HCT116 (cell line): ENCODE measurements at regions not wholly inside any gene's neighbourhood (a gene's known extent, or its start where the extent isn't known, plus 50 kb on each side); places are given as distances from the start of the nearest gene placed in this dataset.

ENCODE experiments used
- ATAC-seq: fragments of 200-7000 bp; cut with Tn5 transposase; 2 replicates; pipeline ENCODE4 v1.9.1; 2020; ENCODE audit warnings: mild to moderate bottlenecking, moderate library complexity
- BruUV-seq: library from RNA; stranded (reverse); fragments of 400-500 nt; replicated peaks from 2 replicates; lab custom pipeline; 2021; lab: Mats Ljungman, UMichigan
- CTCF ChIA-PET: fragments of 300-600 bp; sonication (Branson Sonifier 250); formaldehyde crosslinking; loops from one replicate; lab custom pipeline; 2021; ENCODE audit warnings: antibody characterized with exemption; lab: Charles Lee
- POLR2A ChIA-PET: fragments of 300-600, 350-600 bp; sonication (Branson Sonifier 250); formaldehyde crosslinking; loops from one replicate; lab custom pipeline; 2021; ENCODE audit warnings: antibody characterized with exemption; lab: Charles Lee
- RAD21 ChIA-PET, 2 experiments: fragments of 300-600 bp; sonication (Branson Sonifier 250); formaldehyde crosslinking; loops; one replicate each; lab custom pipeline; 2023; ENCODE audit warnings: low total read pairs in 2 of 2; ENCODE audit not compliant: uncharacterized antibody in 2 of 2, unreplicated experiment in 2 of 2, low non-redundant PET in 1 of 2; lab: Charles Lee
- DNase-seq: peaks from one replicate; pipeline ENCODE4 v3.0.0-alpha.2; 2010; ENCODE audit warnings: low read depth, low spot score
- H2AFZ ChIP-seq: fragments of 200-600 bp; shearing (Covaris generic), sonication (generic); 2 replicates; pipeline ENCODE4 v1.6.1; 2017; ENCODE audit warnings: low read depth, mixed run types, mixed read lengths, antibody characterized with exemption, low read length; ENCODE audit not compliant: poor library complexity, severe bottlenecking
- H3K27ac ChIP-seq: 2 replicates; pipeline ENCODE4 v1.5.1; 2012; ENCODE audit warnings: low read depth, low read length
- H3K27me3 ChIP-seq: fragments of 200-600 bp; sonication (generic); 2 replicates; pipeline ENCODE4 v1.6.1; 2016; ENCODE audit warnings: mixed run types, low read length, mixed read lengths; ENCODE audit not compliant: insufficient read depth
- H3K36me3 ChIP-seq, 2 experiments: fragments of 200-500 bp in 1 of 2; fragments of 200-600 bp in 1 of 2; sonication (Bioruptor generic) in 1 of 2; sonication (generic) in 1 of 2; 2 replicates each; pipeline versions ENCODE4 v1.5.1 to v1.6.1; 2014 to 2016; ENCODE audit warnings: low read length in 2 of 2, inconsistent platforms in 1 of 2, mixed read lengths in 1 of 2, mixed run types in 1 of 2; ENCODE audit not compliant: insufficient read depth in 2 of 2, control insufficient read depth in 1 of 2
- H3K4me1 ChIP-seq, 2 experiments: fragments of 200-600 bp in 1 of 2; sonication (generic) in 1 of 2; 2 replicates each; pipeline versions ENCODE4 v1.5.1 to v1.6.1; 2012 to 2017; ENCODE audit warnings: low read length in 2 of 2, inconsistent platforms in 1 of 2, mild to moderate bottlenecking in 1 of 2, mixed read lengths in 1 of 2, mixed run types in 1 of 2, moderate library complexity in 1 of 2; ENCODE audit not compliant: insufficient read depth in 2 of 2, control insufficient read depth in 1 of 2
- H3K4me2 ChIP-seq: fragments of 200-600 bp; sonication (generic); 2 replicates; pipeline ENCODE4 v1.6.1; 2017; ENCODE audit warnings: mixed run types, low read length, mixed read lengths
- H3K4me3 ChIP-seq, 2 experiments: fragments of 200-600 bp in 1 of 2; sonication (generic) in 1 of 2; replicated peaks in 1 of 2; 2 replicates each; pipeline ENCODE4 v1.5.1; 2011 to 2016; ENCODE audit warnings: low read length in 2 of 2, control low read depth in 1 of 2, low read depth in 1 of 2, mild to moderate bottlenecking in 1 of 2, mixed read lengths in 1 of 2, mixed run types in 1 of 2
- H3K79me2 ChIP-seq: fragments of 200-600 bp; sonication (generic); 2 replicates; pipeline ENCODE4 v1.6.1; 2017; ENCODE audit warnings: mild to moderate bottlenecking, mixed run types, low read length, moderate library complexity, mixed read lengths; ENCODE audit not compliant: insufficient read depth
- H3K9ac ChIP-seq: fragments of 200-600 bp; sonication (generic); 2 replicates; pipeline ENCODE4 v1.6.1; 2016; ENCODE audit warnings: low read length, mixed read lengths
- H3K9me2 ChIP-seq: fragments of 200-600 bp; sonication (generic), shearing (Covaris generic); 2 replicates; pipeline ENCODE4 v1.6.1; 2017; ENCODE audit warnings: mixed run types, mild to moderate bottlenecking, moderate library complexity; ENCODE audit not compliant: insufficient read depth
- H3K9me3 ChIP-seq, 2 experiments: fragments of 200-500 bp in 1 of 2; fragments of 200-600 bp in 1 of 2; sonication (Bioruptor generic) in 1 of 2; sonication (generic) in 1 of 2; 2 replicates each; pipeline ENCODE4 v1.6.1; 2014 to 2017; ENCODE audit warnings: low read length in 2 of 2, mixed read lengths in 2 of 2, inconsistent platforms in 1 of 2, low read depth in 1 of 2, mild to moderate bottlenecking in 1 of 2, mixed run types in 1 of 2, moderate library complexity in 1 of 2; ENCODE audit not compliant: control insufficient read depth in 1 of 2, insufficient read depth in 1 of 2
- H4K20me1 ChIP-seq: fragments of 200-600 bp; sonication (generic), shearing (Covaris generic); 2 replicates; pipeline ENCODE4 v1.6.1; 2017; ENCODE audit warnings: mixed run types, mild to moderate bottlenecking, moderate library complexity; ENCODE audit not compliant: insufficient read depth
- CEBPB ChIP-seq: IDR thresholded peaks from 2 replicates; pipeline ENCODE4 v1.6.1; 2012; ENCODE audit warnings: low read depth
- ELF1 ChIP-seq: IDR thresholded peaks from 2 replicates; pipeline ENCODE4 v1.6.1; 2012; ENCODE audit warnings: low read depth, borderline replicate concordance
- EZH2 ChIP-seq: fragments of 200-600 bp; sonication (generic); IDR thresholded peaks from 2 replicates; pipeline ENCODE4 v1.6.1; 2017; ENCODE audit warnings: antibody characterized with exemption, mixed run types
- EZH2phosphoT487 ChIP-seq: fragments of 200-600 bp; IDR thresholded peaks from 2 replicates; pipeline ENCODE4 v1.6.1; 2018; ENCODE audit warnings: antibody characterized with exemption, borderline replicate concordance
- POLR2A ChIP-seq: IDR thresholded peaks from 2 replicates; pipeline ENCODE4 v1.7.0; 2011; ENCODE audit warnings: borderline replicate concordance; ENCODE audit not compliant: insufficient read depth, insufficient read length; ENCODE audit errors: extremely low read depth
- RAD21 ChIP-seq: IDR thresholded peaks from 2 replicates; pipeline ENCODE4 v1.6.1; 2012; ENCODE audit warnings: low read depth, mild to moderate bottlenecking
- REST ChIP-seq: IDR thresholded peaks from 2 replicates; pipeline ENCODE4 v1.6.1; 2012; ENCODE audit warnings: low read depth
- SIN3A ChIP-seq: IDR thresholded peaks from 2 replicates; pipeline ENCODE4 v1.6.1; 2012; ENCODE audit warnings: low read depth
- TCF7L2 ChIP-seq: IDR thresholded peaks from 2 replicates; pipeline ENCODE4 v1.7.0; 2011; ENCODE audit warnings: borderline replicate concordance, inconsistent platforms; ENCODE audit not compliant: insufficient read depth, insufficient read length; ENCODE audit errors: extremely low read depth
- ZFX ChIP-seq: fragments of 450-650 bp; IDR thresholded peaks from 2 replicates; pipeline ENCODE4 v1.6.1; 2017
- ZNF274 ChIP-seq: fragments of 200-500 bp; sonication (Bioruptor generic); IDR thresholded peaks from 2 replicates; pipeline ENCODE4 v1.6.1; 2014; ENCODE audit warnings: mild to moderate bottlenecking, low read depth, low read length, inconsistent platforms
- intact Hi-C: fragments of 100-400 bp; cut with micrococcal nuclease; formaldehyde crosslinking; loops from 2 replicates; pipeline ENCODE4 v1.10.0; 2022
- TF ChIP-seq, protein P1 (sequence below): IDR thresholded peaks from 2 replicates; pipeline ENCODE4 v1.6.1; 2012
- TF ChIP-seq, protein P2 (sequence below): IDR thresholded peaks from 2 replicates; pipeline ENCODE4 v1.6.1; 2012
- TF ChIP-seq, protein P3 (sequence below), 3 experiments: fragments of 200-600 bp in 1 of 3; sonication (generic) in 1 of 3; IDR thresholded peaks in 2 of 3; conservative IDR thresholded peaks in 1 of 3; 2 replicates each; pipeline ENCODE4 v1.5.1; 2012 to 2017; ENCODE audit warnings: low read depth in 2 of 3, low read length in 2 of 3, antibody characterized with exemption in 1 of 3, borderline replicate concordance in 1 of 3, control low read depth in 1 of 3, mild to moderate bottlenecking in 1 of 3, mixed read lengths in 1 of 3, mixed run types in 1 of 3, moderate library complexity in 1 of 3; ENCODE audit not compliant: insufficient read depth in 1 of 3

GRCh38 chr20:60785301-60785700 is 466.8 kb upstream of the CDH4 start (continued):
- TF ChIP-seq TCF7L2: no peak
- TF ChIP-seq, protein P1, sequence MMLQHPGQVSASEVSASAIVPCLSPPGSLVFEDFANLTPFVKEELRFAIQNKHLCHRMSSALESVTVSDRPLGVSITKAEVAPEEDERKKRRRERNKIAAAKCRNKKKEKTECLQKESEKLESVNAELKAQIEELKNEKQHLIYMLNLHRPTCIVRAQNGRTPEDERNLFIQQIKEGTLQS: no peak
- no peak for TF ChIP-seq ZNF274
- TF ChIP-seq EZH2phosphoT487: no peak
- no peak for TF ChIP-seq REST
- no peak for TF ChIP-seq CEBPB
- no peak for TF ChIP-seq EZH2
- TF ChIP-seq, protein P2, sequence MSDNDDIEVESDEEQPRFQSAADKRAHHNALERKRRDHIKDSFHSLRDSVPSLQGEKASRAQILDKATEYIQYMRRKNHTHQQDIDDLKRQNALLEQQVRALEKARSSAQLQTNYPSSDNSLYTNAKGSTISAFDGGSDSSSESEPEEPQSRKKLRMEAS: no peak
- TF ChIP-seq, all 23 proteins: peak for 0

DNA sequence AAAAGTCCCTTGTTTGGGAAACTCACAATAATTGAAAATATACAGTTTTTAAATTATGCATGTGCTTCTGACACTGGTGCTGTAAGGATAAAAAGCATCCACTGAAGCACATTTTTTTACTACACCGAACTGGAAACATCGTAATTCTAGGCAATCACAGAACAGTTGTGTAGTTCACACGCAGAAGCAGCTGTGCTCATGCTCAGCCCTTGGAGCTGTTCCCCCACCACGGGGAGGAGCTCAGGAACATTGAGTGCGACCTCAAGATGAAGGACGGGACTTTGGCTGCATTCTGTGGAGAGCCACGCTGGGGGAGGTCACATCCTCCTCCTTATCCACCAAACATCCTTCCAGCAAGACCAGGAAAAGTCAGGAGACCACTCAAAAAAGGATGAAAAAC is 466.3 kb upstream of the CDH4 start:
- Histone ChIP-seq H3K4me3 (no peak overlapping the region), H3K27me3 (no peaks in the 10 kb centered on the region), H3K9me3 (peaks cover 10 to 12% of the 10 kb centered on the region in 2 experiments; a peak in 3 of 4 replicates), H3K36me3 (no peaks in the 10 kb centered on the region), H3K4me1 (no peaks in the 10 kb centered on the region), H3K9ac (no peak overlapping the region), H3K27ac (no peak overlapping the region)
- no TSS peak for BruUV-seq
- intact Hi-C loops: no loop called here
- RAD21 ChIA-PET: no interaction called here
- TF ChIP-seq, protein P2: no peak
- TF ChIP-seq, protein P1: no peak
- TF ChIP-seq ZFX: no peak
- TF ChIP-seq, protein P3, sequence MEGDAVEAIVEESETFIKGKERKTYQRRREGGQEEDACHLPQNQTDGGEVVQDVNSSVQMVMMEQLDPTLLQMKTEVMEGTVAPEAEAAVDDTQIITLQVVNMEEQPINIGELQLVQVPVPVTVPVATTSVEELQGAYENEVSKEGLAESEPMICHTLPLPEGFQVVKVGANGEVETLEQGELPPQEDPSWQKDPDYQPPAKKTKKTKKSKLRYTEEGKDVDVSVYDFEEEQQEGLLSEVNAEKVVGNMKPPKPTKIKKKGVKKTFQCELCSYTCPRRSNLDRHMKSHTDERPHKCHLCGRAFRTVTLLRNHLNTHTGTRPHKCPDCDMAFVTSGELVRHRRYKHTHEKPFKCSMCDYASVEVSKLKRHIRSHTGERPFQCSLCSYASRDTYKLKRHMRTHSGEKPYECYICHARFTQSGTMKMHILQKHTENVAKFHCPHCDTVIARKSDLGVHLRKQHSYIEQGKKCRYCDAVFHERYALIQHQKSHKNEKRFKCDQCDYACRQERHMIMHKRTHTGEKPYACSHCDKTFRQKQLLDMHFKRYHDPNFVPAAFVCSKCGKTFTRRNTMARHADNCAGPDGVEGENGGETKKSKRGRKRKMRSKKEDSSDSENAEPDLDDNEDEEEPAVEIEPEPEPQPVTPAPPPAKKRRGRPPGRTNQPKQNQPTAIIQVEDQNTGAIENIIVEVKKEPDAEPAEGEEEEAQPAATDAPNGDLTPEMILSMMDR (IDR thresholded peaks at IDR 0.05 in 2 of 3, conservative IDR thresholded peaks at IDR 0.05 in 1 of 3; ENCODE audit: borderline replicate concordance in 1 of 3, insufficient read depth in 1 of 3, low read depth in 2 of 3, low read length in 2 of 3): no peak
- TF ChIP-seq ZNF274: no peak
- no peak for TF ChIP-seq EZH2phosphoT487
- no peak for TF ChIP-seq EZH2
- TF ChIP-seq ELF1: no peak
- no peak for TF ChIP-seq RAD21
- TF ChIP-seq POLR2A: no peak
- no peak for TF ChIP-seq CEBPB
- no peak for TF ChIP-seq TCF7L2
- no peak for TF ChIP-seq SIN3A
- TF ChIP-seq, all 23 proteins: peak for 0
- no peak overlapping the region for H3K4me2 ChIP-seq
- H3K9me2 ChIP-seq: no peaks in the 10 kb centered on the region
- ATAC-seq (no peak), DNase-seq (no peak)
- no peak overlapping the region for H2AFZ ChIP-seq
- H4K20me1 ChIP-seq: no peaks in the 10 kb centered on the region
- ChIA-PET POLR2A (no interaction called here), CTCF (no interaction called here)
- H3K79me2 ChIP-seq: no peaks in the 10 kb centered on the region
